ENCODE measurements at regions not wholly inside any gene's neighbourhood (a gene's known extent, or its start where the extent isn't known, plus 50 kb on each side); places are given as distances from the start of the nearest gene placed in this dataset.
"Not testable (repeated sequence)": the region's sequence is repeated elsewhere in the genome, so short reads cannot be mapped to it uniquely, and the experiment has no call there.

GRCh38 chr5:6080436-6080835 lies 297.9 kb downstream of the MED10 start:
- Mint-ChIP-seq H3K4me3 (no peak overlapping the region), H3K9me3 (peaks cover 2% of the 10 kb centered on the region), H3K27ac (no peak overlapping the region), H3K27me3 (peaks cover 4% of the 10 kb centered on the region), H3K36me3 (no peaks in the 10 kb centered on the region), H3K4me1 (no peaks in the 10 kb centered on the region)
- ATAC-seq (ENCODE audit: low read depth) (no peak), DNase-seq (ENCODE audit: low spot score in 2 of 2) (no peak)

GRCh38 chr5:6078881-6079280 lies 299.5 kb downstream of the MED10 start:
- H3K27ac Mint-ChIP-seq = no peak overlapping the region
- no peak overlapping the region for H3K4me3 Mint-ChIP-seq
- H3K4me1 Mint-ChIP-seq = peaks cover 3% of the 10 kb centered on the region
- peaks cover 2% of the 10 kb centered on the region for H3K9me3 Mint-ChIP-seq
- H3K36me3 Mint-ChIP-seq = no peaks in the 10 kb centered on the region
- no peak for ATAC-seq (ENCODE audit: low read depth)
- DNase-seq (ENCODE audit: low spot score in 2 of 2) = no peak
- peaks cover 13% of the 10 kb centered on the region for H3K27me3 Mint-ChIP-seq

- no peak overlapping the region for H3K27ac Mint-ChIP-seq
Measured at GRCh38 chr5:6076341-6077239, 301.8 kb downstream of the MED10 start.

GRCh38 chr5:6072488-6072887 lies 305.9 kb downstream of the MED10 start:
- not testable (repeated sequence) for H3K9me3 Mint-ChIP-seq; H3K27ac Mint-ChIP-seq; DNase-seq (ENCODE audit: low spot score in 2 of 2); H3K4me3 Mint-ChIP-seq; ATAC-seq (ENCODE audit: low read depth); H3K36me3 Mint-ChIP-seq; H3K4me1 Mint-ChIP-seq
- H3K27me3 Mint-ChIP-seq = peaks cover 17% of the 10 kb centered on the region

More at GRCh38 chr5:6076341-6077239, 301.8 kb downstream of the MED10 start:
- Mint-ChIP-seq H3K4me1 (peaks cover 3% of the 10 kb centered on the region), H3K36me3 (no peaks in the 10 kb centered on the region), H3K9me3 (no peaks in the 10 kb centered on the region), H3K4me3 (no peak overlapping the region), H3K27me3 (peaks cover 14% of the 10 kb centered on the region)
- ATAC-seq (ENCODE audit: low read depth) (no peak), DNase-seq (ENCODE audit: low spot score in 2 of 2) (no peak)

GRCh38 chr5:6069496-6070185 lies 308.7 kb downstream of the MED10 start:
- DNase-seq (ENCODE audit: low spot score in 2 of 2) (no peak), ATAC-seq (ENCODE audit: low read depth) (no peak)
- Mint-ChIP-seq H3K9me3 (no peaks in the 10 kb centered on the region), H3K27ac (no peak overlapping the region), H3K4me1 (peaks cover 3% of the 10 kb centered on the region), H3K27me3 (peaks cover 7% of the 10 kb centered on the region), H3K36me3 (no peaks in the 10 kb centered on the region), H3K4me3 (no peak overlapping the region)

- Mint-ChIP-seq H3K4me1 (no peaks in the 10 kb centered on the region), H3K27ac (no peak overlapping the region), H3K9me3 (no peaks in the 10 kb centered on the region), H3K27me3 (peaks cover 7% of the 10 kb centered on the region), H3K4me3 (no peak overlapping the region), H3K36me3 (no peaks in the 10 kb centered on the region)
- no peak for ATAC-seq (ENCODE audit: low read depth)
- no peak for DNase-seq (ENCODE audit: low spot score in 2 of 2)
Measured at GRCh38 chr5:6066016-6066415, 312.3 kb downstream of the MED10 start.

GRCh38 chr5:6059137-6059800 lies 319.1 kb downstream of the MED10 start:
- H3K36me3 Mint-ChIP-seq = no peaks in the 10 kb centered on the region
- no peaks in the 10 kb centered on the region for H3K4me1 Mint-ChIP-seq
- no peak overlapping the region for H3K4me3 Mint-ChIP-seq
- H3K27ac Mint-ChIP-seq = no peak overlapping the region
- H3K9me3 Mint-ChIP-seq = no peaks in the 10 kb centered on the region
- no peak for ATAC-seq (ENCODE audit: low read depth)
- DNase-seq (ENCODE audit: low spot score in 2 of 2) = no peak
- H3K27me3 Mint-ChIP-seq = peaks cover 5% of the 10 kb centered on the region

- ATAC-seq (ENCODE audit: low read depth) = no peak
- no peak for DNase-seq (ENCODE audit: low spot score in 2 of 2)
- H3K27me3 Mint-ChIP-seq = peaks cover 5% of the 10 kb centered on the region
- H3K27ac Mint-ChIP-seq = no peak overlapping the region
- H3K9me3 Mint-ChIP-seq = no peaks in the 10 kb centered on the region
- no peaks in the 10 kb centered on the region for H3K4me1 Mint-ChIP-seq
- H3K36me3 Mint-ChIP-seq = no peaks in the 10 kb centered on the region
- H3K4me3 Mint-ChIP-seq = no peak overlapping the region
Measured at GRCh38 chr5:6058055-6058715, 320.2 kb downstream of the MED10 start.

- no peak overlapping the region for H3K27ac Mint-ChIP-seq
- H3K9me3 Mint-ChIP-seq = peaks cover 2% of the 10 kb centered on the region
- peaks cover 4% of the 10 kb centered on the region for H3K27me3 Mint-ChIP-seq
- H3K36me3 Mint-ChIP-seq = no peaks in the 10 kb centered on the region
- H3K4me1 Mint-ChIP-seq = no peaks in the 10 kb centered on the region
- ATAC-seq (ENCODE audit: low read depth) (no peak), DNase-seq (ENCODE audit: low spot score in 2 of 2) (no peak)
- no peak overlapping the region for H3K4me3 Mint-ChIP-seq
Measured at GRCh38 chr5:6056280-6056679, 322.1 kb downstream of the MED10 start.

GRCh38 chr5:6049662-6050061 lies 328.7 kb downstream of the MED10 start:
- Mint-ChIP-seq H3K9me3 (peaks cover 3% of the 10 kb centered on the region), H3K27ac (no peak overlapping the region), H3K27me3 (peaks cover 4% of the 10 kb centered on the region), H3K36me3 (no peaks in the 10 kb centered on the region), H3K4me3 (no peak overlapping the region), H3K4me1 (no peaks in the 10 kb centered on the region)
- ATAC-seq (ENCODE audit: low read depth) = no peak
- no peak for DNase-seq (ENCODE audit: low spot score in 2 of 2)

- ATAC-seq (ENCODE audit: low read depth) = no peak
Measured at GRCh38 chr5:6048746-6049145, 329.6 kb downstream of the MED10 start.

GRCh38 chr5:6046296-6046967 lies 331.9 kb downstream of the MED10 start:
- Mint-ChIP-seq H3K27ac (no peak overlapping the region), H3K36me3 (no peaks in the 10 kb centered on the region), H3K4me1 (no peaks in the 10 kb centered on the region), H3K9me3 (peaks cover 2% of the 10 kb centered on the region), H3K4me3 (no peak overlapping the region), H3K27me3 (peaks cover 2% of the 10 kb centered on the region)
- ATAC-seq (ENCODE audit: low read depth) (no peak), DNase-seq (ENCODE audit: low spot score in 2 of 2) (no peak)

More at GRCh38 chr5:6048746-6049145, 329.6 kb downstream of the MED10 start:
- no peak overlapping the region for H3K4me3 Mint-ChIP-seq
- H3K27ac Mint-ChIP-seq = no peak overlapping the region
- H3K27me3 Mint-ChIP-seq = peaks cover 4% of the 10 kb centered on the region
- H3K4me1 Mint-ChIP-seq = no peaks in the 10 kb centered on the region
- DNase-seq (ENCODE audit: low spot score in 2 of 2) = no peak
- H3K36me3 Mint-ChIP-seq = no peaks in the 10 kb centered on the region
- H3K9me3 Mint-ChIP-seq = peaks cover 3% of the 10 kb centered on the region

- Mint-ChIP-seq H3K4me3 (no peak overlapping the region), H3K4me1 (no peaks in the 10 kb centered on the region), H3K27ac (no peak overlapping the region), H3K36me3 (no peaks in the 10 kb centered on the region), H3K27me3 (peaks cover 8% of the 10 kb centered on the region), H3K9me3 (no peaks in the 10 kb centered on the region)
- DNase-seq (ENCODE audit: low spot score in 2 of 2) (no peak), ATAC-seq (ENCODE audit: low read depth) (no peak)
Measured at GRCh38 chr5:6043491-6044310, 334.6 kb downstream of the MED10 start.
